Glomerular visceral epithelial cell (primary cell): ENCODE measurements at regions not wholly inside any gene's neighbourhood (a gene's known extent, or its start where the extent isn't known, plus 50 kb on each side); places are given as distances from the start of the nearest gene placed in this dataset.

Experiments
- DNase-seq: peaks from one replicate; pipeline ENCODE4 v3.0.0-alpha.2; 2016; ENCODE audit errors: extremely low spot score

DNA sequence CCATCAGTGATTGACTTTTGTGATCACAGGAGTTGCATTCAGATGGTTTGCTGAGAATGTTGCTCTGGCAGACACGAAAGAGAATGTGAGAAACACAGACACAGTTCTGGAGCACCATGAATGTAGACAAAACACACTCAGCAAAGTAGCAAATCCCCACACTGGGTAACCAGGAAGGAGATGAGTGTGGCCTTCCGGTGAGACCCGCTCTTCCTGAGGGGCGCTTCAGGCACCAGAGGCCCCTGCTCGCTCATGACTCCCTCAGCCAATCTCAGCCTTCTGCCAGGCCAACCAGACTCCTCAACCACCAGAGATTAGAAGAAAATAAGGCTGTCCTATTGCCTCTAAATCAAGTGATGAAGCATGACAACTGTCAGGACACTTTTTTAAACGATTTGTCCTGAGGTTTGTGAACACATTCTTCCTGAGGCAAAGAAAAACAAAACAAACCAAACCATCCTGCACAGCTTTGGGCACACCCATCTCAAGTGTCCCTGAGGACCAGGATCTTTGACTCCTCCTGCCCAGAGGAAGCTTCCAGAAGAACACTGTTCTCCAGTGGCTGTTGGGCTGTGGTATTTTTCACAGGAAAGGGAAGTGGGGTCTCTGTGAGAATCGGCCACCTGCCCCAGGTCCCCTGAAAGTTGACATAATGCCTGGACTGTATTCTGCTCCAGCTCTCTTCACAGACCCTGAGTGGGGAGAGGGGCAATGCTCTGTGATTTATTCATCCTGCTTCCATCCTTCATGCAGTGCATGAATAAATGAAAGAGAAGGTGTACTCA is 152.8 kb downstream of the BCL11A start:
- no peak for DNase-seq

DNA sequence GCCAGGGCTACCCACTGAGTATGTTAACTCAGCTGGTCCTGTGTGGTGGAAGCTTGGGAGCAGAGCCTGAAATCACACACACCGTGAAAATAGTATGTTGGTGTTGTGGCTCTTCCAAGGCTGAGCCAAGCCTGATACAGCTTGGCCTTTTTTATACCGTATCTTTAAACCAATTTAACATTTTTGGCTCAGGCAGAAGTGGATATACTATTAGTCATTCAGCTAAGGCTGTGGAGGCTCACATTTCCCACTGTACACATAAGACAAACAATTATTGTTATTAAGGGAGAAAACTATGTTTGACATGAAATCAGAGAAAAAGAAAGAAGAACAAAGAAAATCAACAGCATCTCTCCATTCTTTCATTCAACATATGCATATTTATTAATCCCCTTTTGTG is 159.0 kb downstream of the BCL11A start:
- DNase-seq: no peak

DNA sequence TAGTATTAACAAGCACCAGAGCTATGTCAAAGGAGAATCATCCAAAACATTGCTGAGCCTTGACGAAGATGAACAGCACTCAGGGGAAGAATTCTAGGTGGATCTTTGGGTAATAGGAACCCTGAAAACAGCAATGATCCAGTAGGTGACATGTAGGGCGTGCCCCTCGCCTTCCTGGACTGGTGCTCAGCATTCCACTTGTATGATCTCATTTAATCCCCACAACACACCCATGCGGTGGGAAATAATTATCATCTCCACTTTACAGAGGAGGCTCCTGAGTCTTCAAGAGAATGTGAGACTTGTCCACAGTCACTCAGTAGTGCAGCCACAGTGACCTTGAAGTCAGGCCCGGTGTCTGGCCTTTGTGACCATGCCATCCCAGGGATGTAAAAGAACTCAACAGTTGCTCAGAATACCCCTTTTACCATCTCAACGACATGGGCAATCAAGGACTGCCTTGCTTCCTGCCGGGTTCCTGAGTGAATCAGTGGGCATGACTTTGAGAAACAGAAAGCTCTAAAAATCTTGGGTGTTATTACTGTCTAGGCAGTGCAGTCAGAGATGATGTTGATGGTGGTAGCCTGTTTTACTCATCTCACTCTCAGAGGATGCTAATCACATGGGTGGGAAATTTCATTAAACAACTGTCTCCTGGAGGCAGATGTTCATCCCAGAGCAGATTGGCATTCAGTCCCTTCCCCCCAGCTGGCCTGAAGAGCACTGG is 161.6 kb downstream of the BCL11A start:
- DNase-seq: no peak

DNA sequence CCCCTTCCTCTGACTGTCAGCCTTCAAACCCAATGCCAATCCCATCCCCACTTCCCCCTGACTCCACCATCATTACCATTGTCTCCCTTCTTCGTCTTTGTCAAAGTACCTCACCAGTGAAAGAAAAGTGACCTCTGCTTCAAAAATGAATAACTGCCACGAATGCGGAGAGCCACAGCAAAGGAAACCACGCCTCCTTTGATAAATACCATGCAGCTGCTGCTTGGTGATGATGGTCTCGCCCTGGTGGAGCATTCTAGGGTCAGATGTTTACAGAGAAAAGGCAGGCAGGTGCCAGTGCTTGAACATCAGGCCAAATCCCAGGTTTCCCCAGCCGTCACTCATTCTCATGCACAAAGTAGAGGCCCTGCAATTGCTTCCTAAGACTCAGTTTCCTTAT is 162.2 kb downstream of the BCL11A start:
- DNase-seq: no peak

DNA sequence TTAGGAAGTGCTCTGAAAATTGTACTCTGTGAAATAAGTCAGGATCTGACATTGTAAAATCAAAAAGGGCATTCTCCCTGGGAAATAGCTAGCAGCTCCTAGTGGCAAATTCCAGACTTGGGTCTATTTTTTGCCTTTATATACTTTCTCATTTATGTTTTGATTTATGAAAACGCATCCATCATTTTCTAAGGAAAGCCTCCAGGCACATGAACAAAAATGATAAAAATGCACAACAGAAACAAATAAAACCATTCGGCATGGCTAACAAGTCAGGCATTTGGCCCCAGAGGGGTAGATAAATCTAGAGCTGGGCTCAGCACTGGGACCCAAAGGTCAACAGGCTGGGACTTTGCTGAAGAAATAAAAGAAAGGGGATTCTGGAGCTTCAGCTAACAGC is 167.0 kb downstream of the BCL11A start:
- no peak for DNase-seq

DNA sequence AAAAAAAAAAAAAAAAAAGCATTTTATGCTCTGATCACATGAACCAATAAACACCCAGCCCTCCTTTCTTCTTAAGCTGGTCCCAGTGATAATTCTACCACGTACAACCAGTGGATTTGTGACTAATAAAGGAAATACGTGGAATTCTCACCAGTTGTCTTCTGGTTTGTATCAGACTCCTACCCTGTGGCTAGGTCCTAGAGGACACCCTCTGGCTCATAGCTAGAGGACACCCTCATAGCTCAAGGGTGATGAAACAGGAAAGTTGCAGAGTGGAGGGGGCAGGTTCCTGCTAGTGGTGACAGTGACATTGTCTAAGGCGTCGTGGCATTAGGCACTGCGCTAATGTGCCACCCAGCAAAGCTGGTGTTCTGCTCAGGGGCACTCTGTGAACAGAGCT is 167.8 kb downstream of the BCL11A start:
- DNase-seq: no peak

DNA sequence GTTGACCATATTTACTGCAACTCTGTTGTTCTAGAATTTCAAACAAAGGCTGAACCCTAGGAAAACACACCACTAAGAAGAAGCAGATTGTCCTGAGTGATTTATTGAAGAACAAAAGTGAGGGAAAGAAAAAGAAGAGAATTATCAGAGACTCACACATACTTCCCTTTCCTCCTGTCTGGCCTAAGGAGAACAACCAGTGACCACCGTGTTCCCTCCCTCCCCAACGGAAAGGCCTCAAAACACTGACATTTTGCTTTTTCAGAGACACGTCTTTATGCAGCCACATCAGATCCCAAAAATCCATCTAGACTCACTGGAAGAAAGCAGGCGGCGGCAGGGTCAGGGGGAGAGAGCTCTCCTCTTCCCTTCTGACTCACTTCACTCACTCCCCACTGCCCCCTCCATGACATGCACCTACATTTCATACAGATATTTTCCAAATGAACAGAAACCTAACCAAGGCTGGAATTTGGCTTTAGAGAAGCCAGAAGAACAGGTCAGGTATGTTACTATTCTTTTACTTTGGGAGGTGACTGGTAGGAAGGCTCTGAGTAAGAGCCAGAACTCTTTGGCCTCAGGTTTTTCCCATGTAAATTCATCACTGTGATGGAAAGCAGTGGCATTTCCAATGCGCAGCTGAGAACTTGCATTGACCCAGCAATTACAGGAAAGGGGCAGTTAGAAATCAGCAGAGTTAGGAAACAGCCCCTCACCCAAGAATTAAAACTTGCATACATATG is 169.9 kb downstream of the BCL11A start:
- no peak for DNase-seq

DNA sequence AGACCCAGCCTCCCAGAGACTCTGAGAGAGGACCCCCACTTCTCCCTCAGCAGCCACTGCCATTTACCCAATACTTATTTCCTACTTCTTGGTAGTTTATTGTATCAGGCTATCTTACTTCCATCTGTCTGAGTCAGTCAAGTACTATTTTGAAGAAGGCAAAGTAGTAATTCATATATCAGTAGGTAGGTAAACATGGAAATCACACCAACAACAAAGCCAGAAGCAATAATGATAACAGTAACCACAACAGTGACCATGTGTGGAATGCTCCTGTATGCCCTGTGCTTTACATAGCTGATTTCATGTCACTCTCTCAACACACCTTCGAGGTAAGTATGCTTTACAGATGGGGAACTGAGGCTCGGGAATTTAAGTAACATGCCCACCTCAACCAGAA is 173.0 kb downstream of the BCL11A start:
- DNase-seq: no peak

DNA sequence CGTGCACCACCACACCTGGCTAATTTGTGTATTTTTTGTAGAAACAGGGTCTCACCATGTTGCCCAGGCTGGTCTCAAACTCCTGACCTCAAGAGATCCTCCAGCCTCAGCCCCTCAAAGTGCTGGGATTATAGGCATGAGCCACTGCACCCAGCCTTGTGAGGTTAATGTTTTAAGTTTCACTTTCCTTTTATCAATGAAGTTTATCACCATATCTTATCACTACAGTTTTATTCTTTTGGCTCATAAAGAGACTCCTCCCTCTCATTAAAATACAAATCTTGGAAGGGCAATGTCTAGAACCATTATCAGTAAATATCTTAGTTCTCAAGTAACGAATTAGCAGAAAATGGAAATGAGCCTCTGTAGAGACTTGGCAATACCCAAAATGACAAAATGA is 173.8 kb downstream of the BCL11A start:
- no peak for DNase-seq

DNA sequence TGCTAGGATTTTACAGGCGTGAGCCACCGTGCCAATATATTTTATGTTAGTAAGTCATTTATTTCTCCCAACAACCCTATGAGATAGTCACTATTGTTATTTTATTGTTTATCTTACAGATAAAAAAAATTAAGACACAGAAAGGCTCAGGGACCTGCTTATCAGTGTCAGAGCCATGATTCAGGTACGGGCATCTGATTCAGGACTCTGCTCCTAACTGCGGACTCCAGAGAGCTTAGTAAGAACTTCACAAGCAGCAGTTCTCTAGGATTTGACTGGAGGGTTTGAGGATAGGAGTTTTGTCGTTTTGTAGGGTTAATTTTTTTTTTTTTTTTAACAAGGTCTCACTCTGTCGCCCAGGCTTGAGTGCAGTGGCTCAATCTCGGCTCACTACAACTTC is 174.2 kb downstream of the BCL11A start:
- DNase-seq: no peak

DNA sequence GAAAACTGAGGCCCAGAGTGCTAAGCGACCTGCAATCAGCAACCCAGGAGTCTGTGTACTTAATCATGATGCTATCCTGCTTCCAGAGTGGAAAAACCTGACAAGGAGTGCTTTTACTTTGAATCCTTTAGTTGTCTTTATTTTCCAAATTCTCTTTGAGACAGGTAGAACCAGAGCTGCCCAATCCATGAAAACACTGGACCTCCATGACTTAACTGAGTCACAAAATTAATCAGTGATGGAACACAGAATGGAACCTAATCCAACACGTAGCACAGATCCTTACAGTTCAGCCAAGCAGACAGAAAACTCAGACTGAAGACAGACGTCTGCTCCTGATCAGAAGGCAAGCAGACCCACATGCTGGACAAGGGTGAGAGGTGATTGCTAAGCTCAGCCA is 175.6 kb downstream of the BCL11A start:
- no peak for DNase-seq

DNA sequence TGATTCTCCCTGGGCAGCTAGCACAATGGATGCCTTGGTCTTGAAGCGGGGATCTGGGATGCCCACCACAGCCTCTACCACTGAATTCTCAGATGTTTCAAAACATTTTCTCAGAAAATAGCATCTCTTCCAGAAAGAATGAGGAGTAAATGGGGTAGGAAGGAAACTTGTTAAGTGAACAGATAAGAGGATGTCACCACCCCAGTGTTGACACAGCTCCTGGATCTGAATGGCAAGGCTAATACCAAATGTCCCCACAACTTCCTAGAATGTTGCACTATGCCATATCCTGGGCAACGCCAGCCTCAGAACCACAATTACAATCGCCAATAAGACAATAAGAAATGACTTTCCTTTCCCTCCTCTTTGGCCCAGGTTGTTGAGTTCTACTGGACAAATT is 177.2 kb downstream of the BCL11A start:
- no peak for DNase-seq

DNA sequence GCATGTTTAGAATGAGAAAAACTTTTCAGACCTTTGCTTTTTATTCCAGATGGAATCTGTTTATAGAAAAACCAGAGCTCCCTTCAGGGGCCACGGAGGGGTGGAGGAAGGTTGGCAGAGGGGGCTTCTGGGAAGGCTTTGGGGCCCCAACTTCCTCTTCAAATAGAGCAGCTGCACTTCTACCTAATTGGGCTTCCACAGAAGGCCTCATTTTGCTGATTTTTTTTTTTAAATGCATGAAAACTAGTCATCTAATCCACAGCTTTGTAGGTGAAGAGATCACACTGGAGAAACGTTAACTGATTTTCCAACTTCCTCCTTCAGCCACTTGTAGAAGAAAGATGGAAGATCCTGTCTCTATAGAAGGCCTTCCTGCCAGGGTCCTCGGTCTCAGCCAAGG is 181.8 kb downstream of the BCL11A start:
- DNase-seq: no peak

DNA sequence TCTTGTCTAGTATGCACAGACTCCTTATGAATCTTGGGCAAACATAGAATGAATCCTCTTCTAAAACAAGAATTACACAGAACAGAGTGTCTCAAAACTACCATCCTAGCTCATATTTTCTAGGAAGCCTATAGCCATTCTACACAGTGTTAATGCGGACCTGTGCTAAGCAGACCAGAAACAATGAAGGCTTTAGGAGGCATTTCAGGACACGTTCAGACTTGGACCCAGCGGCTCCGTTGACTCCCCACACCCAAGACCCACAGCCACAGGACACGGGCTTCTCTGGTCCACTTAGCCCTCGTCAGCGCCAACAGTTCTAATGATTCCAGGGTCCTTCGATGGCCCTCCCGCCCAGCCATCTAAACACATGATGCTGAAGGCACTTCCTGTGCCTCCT is 182.2 kb downstream of the BCL11A start:
- DNase-seq: no peak

DNA sequence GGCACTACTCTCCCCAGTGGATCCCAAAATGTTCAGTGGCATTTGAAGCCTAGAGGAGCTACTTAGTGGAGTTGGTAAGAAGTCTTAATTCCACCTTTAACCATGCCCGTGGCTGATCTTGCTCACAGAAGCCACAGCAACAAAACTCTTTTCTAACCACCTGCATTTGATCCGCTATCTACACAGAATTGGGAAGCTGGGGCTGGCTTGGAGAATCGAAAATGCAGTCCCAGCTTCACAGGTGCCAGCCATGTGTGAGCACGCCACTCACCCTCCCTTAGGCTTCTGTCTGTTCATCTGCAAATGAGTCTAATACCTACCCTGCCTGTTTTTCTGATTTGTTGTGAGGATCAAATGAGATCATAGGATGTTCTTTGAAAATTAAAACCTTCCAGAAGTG is 182.6 kb downstream of the BCL11A start:
- no peak for DNase-seq

DNA sequence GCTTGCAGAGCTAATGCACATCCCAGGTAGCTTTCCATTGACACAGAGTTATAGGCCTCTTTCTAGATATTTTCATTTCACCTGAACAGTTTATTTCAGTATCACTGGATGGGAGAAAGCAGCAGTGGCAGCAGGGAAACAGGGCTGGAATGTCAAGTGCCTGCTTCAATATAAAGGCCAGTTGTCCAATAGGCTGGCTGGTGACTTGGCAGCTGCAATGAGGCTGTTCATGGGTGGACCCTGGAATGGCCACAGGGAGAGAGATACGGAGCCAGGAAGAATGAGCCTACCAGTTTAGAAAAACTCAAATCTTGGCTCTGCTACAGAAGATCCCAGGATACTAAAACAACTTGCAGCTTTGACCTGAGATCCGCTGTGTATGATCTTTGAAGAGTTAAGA is 185.0 kb downstream of the BCL11A start:
- DNase-seq: no peak

DNA sequence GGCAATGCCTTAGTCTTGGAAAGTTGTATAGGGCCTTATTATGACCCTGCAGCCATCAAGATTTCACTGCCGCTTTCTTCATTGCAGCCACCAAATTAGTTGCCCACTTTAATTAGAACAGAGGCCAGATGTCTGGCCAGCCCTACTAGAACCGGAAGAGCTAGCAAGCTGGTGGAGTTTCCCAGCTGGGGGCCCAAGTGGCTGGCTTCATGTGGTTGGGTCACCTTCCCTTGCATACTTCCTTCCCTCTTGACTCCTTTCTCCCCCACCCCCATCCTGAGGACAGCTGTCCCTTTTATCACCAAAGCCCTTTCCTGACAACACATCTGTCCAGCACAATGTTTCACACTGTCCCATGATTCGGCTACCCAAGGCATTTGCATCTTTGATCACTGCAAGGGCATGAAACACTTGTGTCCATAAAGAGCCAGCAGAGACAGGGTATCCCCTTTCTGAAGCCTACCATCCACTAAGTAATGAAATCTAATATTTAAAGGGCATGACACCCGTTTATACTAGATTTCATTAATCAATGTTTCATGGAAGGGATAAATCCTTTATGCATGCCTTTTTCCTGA is 187.2 kb downstream of the BCL11A start:
- no peak for DNase-seq

DNA sequence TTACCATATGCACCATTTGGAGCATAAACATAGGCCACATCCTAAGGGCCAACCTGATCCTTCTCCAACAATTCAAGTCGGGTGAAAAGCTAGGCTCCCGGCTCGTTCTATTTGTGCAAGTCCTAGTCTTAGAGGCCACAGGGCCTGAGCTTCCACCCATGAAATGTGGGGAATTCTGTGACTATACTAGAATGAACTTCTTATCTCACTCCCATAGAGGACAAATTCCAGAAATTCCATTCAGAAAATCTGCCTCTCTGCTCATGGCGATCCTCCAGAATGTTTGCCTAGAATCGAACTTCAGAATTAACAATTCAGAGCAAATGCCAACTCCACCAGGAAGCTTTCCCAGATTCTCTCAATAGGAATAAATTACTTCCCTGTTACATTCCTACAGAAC is 187.9 kb downstream of the BCL11A start:
- DNase-seq: no peak

DNA sequence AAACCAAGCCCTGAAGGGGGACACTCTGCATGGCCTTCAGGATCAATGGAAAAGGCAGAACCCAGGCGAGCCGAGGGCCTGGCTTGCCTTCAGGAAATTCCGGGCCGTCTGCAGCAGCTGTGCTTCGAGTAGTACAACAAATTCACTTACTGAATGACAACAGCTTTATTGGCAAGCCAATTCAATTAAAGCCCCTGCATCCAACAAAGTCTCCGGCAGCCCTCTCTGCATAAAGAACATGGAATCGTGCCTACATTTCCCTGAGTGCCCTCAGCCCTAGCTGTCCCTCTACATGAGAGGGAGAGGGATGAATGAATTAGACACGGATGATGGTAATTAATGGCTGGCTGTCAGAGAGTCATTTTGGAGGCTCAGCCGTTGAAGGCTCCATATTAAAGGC is 189.0 kb downstream of the BCL11A start:
- no peak for DNase-seq

DNA sequence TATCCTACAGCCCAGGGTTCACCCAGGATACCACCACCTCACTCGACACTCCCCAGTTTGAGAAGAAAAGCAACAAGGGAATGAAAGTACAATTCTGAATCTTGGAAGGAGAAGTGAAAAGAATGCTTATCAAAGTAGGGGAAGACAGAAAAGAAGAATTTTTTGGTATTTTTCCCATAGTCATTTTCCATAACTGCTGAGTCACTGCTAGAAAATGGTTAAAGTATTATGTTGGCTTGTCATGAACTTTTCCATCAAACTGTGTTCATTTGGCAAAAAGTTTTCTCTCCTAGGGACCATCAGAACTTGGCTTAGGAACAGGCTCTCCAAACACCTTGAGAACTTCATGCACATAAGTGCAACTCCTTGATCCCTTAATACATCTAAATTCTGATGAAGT is 192.0 kb downstream of the BCL11A start:
- DNase-seq: no peak

DNA sequence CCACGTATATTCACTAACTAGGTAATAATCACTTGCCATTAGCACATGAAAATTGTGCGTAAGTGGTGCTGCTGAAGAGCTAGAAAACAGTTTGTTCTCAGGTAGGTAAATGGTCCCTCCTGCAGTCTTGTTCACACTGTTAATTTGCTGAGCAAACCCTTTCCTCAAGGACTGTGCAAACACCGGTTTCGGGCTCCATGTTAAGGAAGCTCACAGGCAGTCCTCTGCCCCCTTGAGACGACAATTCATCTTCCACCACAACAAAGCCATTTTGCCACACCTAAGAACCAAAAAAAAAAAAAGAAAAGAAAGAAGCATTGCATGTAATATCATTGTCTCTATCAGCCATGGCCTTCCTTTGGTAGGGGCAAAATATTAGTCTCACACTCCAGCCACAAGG is 193.9 kb downstream of the BCL11A start:
- DNase-seq: no peak

DNA sequence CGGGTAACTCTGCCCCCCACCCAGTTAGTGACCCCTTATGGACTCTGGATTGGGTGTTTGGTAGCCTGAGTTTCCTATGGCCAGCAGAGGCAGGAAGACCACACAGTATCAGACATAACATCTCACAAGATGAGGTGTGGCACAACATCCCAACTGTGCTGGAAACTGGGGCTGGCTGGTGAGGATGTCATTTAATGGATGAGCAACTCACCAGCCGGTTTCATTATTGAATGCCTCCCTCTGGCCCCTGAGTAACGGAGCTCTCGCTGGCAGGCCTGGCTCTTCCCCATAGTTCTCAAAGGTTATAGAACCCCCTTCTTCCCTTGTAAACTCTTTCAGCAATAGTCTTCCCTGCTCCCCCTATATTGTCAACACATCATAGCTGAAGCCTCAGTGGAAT is 195.0 kb downstream of the BCL11A start:
- no peak for DNase-seq

DNA sequence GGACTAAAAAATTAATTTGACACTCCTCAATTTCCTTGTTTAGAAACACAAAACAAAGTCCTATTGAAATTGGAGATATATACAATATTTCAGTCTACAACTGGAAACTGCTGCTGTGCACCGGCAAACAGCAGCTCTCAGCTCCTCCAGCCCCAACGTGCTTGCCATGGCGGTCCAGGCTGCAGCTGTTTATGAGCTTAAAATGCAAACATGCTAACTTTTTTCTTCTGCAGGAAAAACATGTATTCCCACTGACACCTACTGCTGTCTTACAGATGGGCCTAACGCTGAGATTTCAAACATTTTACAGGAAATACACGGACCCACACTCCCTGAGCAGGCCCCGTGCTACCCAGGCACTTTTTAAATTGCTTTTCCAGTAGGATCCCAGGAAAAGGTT is 195.5 kb downstream of the BCL11A start:
- no peak for DNase-seq
